NCI-H2081 (cell line): ENCODE measurements at regions not wholly inside any gene's neighbourhood (a gene's known extent, or its start where the extent isn't known, plus 50 kb on each side); places are given as distances from the start of the nearest gene placed in this dataset.
A peak's percentile ranks its signal among the peaks of the same experiment; 100 is the strongest.

Source experiments
- DNase-seq, 2 experiments: peaks; one replicate each; lab custom pipeline; 2025; lab: John Stamatoyannopoulos, UW

DNA sequence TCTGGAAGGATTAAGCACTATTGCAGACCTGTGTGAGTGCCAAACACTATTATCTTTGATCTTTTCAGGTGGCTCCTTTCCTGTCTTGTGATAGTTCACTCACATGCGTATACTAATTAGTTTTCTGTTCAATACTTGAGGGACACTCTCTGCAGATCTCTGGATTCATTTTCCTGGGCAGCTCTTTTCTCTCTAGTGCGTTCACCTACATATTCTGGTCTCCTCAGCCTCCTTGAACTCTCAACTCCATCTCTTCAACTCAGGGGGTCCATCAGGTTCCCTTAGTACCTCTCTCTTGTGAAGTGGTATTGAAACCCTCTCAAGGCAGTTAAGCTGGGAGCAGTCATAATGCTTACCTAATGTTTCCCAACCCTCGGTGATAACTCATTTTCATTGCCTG lies 1218.1 kb upstream of the MAP3K7 start:
- DNase-seq = no peak

DNA sequence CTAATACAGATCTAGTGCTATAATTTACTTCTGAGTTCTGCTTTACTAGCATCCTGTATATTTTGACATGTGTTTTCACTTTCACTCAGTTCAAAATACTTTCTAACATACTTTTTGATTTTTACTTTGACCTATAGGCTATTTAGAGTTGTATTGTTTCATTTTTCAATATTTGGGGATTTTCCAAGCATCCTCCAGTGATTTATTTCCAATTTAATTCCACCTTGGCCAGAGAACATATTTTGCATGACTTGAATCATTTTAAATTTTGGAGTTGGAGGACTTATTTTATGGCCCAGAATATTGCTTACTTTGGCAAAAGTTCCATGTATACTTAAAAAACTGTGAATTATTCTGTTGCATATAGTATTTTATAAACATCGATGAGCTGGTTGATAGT lies 1215.6 kb upstream of the MAP3K7 start:
- DNase-seq = no peak

GRCh38 chr6:91796603-91797002 lies 1209.7 kb upstream of the MAP3K7 start:
- DNase-seq = no peak

- DNase-seq = no peak
Observed at GRCh38 chr6:91788501-91788900, 1201.6 kb upstream of the MAP3K7 start.

DNA sequence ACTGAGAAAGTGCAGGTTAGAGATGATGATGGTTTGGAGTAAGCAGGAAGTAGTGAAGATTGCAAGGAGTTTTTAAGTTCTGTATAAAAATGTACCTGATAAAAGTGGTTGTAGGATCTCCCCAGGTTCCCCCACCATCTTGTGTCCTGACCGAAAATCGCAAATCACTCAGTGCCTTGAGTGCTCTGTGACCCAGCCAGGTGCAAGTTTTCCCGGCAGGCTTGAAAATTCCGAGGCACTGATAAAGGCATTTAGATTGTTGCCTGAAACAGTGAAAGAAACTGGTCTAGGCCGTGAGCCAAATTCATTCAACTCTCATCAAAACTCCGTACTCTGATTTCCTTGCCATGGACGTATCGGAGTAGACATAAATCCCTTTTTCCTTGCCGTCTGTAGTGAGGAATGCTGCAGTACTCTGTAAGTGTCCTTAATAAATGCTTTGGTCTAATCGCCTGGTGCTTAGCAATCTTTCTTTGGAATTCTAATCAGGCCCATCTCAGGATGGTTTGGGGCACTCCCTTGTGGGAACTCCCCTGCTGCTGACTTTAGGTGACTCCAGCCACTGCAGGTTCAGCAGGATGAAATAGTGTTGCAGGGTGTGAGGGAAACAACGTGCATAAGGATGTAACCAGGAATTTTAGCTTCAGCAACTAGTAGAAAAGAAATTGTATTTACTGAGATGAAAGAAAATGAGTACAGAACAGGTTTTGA lies 1199.8 kb upstream of the MAP3K7 start:
- DNase-seq = no peak

DNA sequence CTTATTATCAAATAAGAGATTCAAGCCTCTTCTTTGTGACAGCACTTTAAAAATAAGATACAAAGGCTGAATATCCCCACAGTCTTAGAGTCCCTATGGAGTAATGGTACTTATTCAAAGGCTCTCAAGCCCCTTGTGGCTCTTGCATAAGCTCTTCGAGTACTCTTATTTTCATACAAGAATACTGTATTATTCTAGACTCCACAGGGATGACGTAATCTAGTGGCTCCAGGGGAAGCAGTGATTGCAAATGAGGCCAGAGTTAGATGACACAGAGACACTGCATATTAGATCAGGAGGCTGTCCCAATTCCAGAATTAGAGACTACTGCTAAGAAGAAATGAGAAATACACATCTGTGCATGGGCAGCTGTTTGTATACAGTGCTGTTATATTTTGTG lies 1195.9 kb upstream of the MAP3K7 start:
- DNase-seq = no peak

DNA sequence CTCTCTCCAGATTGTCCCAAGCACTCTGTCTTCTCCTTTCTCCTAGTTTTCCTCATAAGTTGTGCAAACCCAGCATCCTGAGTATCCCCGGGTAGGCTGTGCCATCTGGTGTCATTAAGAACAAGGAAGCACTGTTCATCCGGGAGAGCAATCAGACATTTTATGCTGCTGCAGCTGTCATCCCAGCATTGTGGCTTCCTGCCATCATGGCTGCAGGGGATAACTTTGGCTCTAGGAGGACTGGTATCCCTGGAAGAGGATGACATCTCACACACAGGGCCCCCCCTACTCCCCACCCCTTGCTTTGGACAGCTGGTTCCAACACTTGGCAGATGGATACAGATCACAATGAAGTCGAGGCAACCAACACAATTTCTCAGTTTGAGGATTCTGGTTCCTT lies 1195.1 kb upstream of the MAP3K7 start:
- DNase-seq = peak; percentile 39 to 73

GRCh38 chr6:91780270-91780669 lies 1193.4 kb upstream of the MAP3K7 start:
- DNase-seq = peak in 1 of 2 experiments; percentile 5

- DNase-seq = no peak
Observed at GRCh38 chr6:91761621-91762020, 1174.7 kb upstream of the MAP3K7 start.

DNA sequence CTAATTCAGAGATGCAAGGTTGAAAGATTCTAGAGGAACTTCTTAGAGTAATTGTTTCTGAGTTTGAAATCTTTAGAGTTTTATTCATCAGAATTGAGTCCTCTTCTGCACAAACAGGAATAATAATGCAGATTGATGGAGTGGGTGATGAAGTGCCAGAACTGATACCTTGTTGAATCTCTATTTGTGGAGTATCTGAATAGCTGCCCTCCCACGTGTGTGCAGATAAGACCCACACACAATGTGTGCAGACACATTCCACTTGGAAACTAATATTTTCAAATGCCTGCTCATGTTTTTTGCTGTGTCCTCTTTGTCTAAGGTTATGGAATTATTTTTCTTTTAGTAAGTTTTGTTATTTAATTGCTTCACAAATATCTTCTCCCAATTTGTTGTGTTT lies 1167.8 kb upstream of the MAP3K7 start:
- DNase-seq = no peak

DNA sequence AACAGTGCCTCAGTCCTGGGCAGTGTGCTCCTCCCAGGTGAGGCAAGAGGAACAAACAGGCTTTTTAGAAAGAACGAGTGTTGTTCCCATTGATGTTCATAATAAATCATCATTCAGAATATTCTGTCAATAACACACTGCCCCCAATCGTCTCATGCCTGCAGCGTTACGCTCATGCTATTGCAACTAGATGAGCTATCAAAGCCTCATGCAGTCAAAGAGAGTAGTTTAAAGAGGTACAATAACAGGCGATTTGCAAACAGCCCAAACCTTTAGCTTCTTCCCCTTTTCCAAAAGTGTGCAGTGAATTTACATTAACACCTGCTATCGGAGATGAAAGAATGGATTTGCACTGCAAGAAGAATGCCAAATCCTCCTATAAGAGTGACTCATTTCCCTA lies 1164.7 kb upstream of the MAP3K7 start:
- DNase-seq = peak; percentile 14 to 57

- DNase-seq = no peak
Observed at GRCh38 chr6:91744566-91744965, 1157.7 kb upstream of the MAP3K7 start.

- no peak for DNase-seq
Observed at GRCh38 chr6:91743756-91744155, 1156.9 kb upstream of the MAP3K7 start.

GRCh38 chr6:91731939-91732338 lies 1145.1 kb upstream of the MAP3K7 start:
- no peak for DNase-seq

DNA sequence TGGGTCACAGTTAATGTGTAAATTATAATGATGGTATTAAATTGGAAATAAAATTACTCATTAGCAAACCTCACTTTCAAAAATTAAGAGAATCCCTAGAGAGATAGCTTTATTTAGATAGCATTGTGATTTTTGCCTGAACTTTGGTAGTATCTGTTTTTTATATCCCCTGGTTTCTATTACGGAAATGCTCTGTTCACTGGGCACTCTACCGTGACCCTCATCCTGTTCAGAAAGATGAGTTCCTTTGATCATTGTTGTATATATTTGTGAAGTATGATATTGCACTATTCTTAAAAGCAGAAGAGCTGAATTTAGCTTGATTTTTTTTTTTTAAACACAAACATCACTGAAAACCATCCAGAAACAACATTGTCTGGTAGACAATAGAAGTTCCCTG lies 1143.8 kb upstream of the MAP3K7 start:
- DNase-seq = no peak

DNA sequence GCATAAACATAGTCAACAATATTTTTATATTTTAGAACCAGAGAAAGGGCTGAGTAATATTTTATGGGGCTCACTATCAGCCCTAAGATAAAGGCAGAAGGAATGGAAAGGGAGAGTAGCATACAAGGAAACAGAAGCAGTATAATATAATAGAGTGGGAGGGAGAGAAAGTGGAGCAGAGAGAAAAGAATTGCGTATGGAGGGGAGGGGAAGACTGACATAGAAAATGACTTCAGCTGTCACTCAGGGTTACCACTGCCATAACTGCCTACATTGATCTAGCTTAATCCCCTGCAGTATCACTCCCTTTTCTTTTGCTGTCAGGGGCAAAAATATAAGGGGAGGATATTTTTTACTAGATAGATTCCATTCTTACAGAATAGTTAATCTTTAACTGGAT lies 1133.5 kb upstream of the MAP3K7 start:
- DNase-seq = no peak

GRCh38 chr6:91719414-91719813 lies 1132.5 kb upstream of the MAP3K7 start:
- DNase-seq = no peak

GRCh38 chr6:91718198-91718597 lies 1131.3 kb upstream of the MAP3K7 start:
- DNase-seq = no peak

GRCh38 chr6:91717094-91717493 lies 1130.2 kb upstream of the MAP3K7 start:
- DNase-seq = no peak

DNA sequence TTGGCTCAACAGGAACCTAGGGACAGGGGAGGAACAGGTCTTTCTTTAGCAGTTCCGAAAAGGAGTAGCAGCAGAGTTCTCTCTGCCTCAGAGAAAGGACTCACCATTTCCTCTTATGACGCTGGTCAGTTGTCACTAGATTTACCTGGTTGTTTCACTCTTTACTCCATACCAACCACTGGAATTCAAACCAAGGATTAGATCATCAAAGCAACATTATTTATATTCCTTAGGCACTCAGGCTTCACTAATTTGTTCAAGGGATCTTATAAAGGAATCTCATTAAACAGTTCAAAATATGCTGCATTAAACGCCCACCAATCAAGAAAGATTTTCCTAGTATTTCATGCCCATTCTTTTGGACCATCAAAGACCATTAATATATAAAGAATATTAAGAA lies 1129.5 kb upstream of the MAP3K7 start:
- no peak for DNase-seq

- DNase-seq = no peak
Observed at GRCh38 chr6:91715171-91715805, 1128.4 kb upstream of the MAP3K7 start.

DNA sequence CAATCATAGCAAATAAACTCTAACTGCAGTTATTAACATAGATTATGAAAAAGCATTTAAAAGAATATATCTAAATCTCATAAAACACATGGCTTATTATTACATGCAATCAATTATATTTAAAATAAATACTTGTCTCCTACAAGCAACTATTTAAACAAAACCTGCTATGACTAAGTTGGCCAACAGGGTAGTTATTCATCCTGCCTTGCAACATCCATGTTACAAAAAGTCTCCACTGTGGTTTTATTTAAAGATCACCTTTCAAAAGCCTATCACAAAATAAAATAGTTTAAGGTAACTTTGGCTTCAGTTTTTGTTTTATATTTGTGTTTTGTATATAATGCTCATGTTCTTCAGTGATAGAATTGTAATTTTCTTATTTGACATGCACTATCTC lies 1127.0 kb upstream of the MAP3K7 start:
- peak in 1 of 2 experiments; percentile 30 for DNase-seq

- DNase-seq = no peak
Observed at GRCh38 chr6:91711518-91711917, 1124.6 kb upstream of the MAP3K7 start.

GRCh38 chr6:91710342-91710741 lies 1123.5 kb upstream of the MAP3K7 start:
- no peak for DNase-seq
